ENCODE measurements at regions not wholly inside any gene's neighbourhood (a gene's known extent, or its start where the extent isn't known, plus 50 kb on each side); places are given as distances from the start of the nearest gene placed in this dataset.

- Histone ChIP-seq H3K4me3 (no peak overlapping the region), H3K4me1 (no peaks in the 10 kb centered on the region), H3K27ac (no peak overlapping the region), H3K9me3 (no peaks in the 10 kb centered on the region), H3K36me3 (replicated peaks in 1 of 2; ENCODE audit: insufficient read depth in 1 of 2, low read depth in 2 of 2) (no peaks in the 10 kb centered on the region), H3K27me3 (no peaks in the 10 kb centered on the region)
- intact Hi-C loops (cut with DNase I), result no loop called here
- 39 to 53% methylated on average over 2 of the region's 2 CpGs for WGBS, 2 donors
- ATAC-seq (no peak), DNase-seq (no peak)
- TF ChIP-seq CTCF (IDR thresholded peaks at IDR 0.05) (no peak), POLR2A (IDR thresholded peaks at IDR 0.05) (no peak)
These were observed 106.6 kb downstream of the MAF start for GRCh38 chr16:79493911-79494310.

GRCh38 chr16:79492036-79492435, 108.5 kb downstream of the MAF start:
- intact Hi-C loops (cut with DNase I), result no loop called here
- ATAC-seq, result no peak
- H3K27ac ChIP-seq, result no peak overlapping the region
- no peak for DNase-seq
- TF ChIP-seq CTCF (IDR thresholded peaks at IDR 0.05) (no peak), POLR2A (IDR thresholded peaks at IDR 0.05) (no peak)
- no peaks in the 10 kb centered on the region for H3K9me3 ChIP-seq
- 75 to 84% methylated on average over 10 of the region's 10 CpGs for WGBS, 2 donors
- no peak overlapping the region for H3K4me3 ChIP-seq
- no peaks in the 10 kb centered on the region for H3K4me1 ChIP-seq
- H3K36me3 ChIP-seq (replicated peaks in 1 of 2; ENCODE audit: insufficient read depth in 1 of 2, low read depth in 2 of 2), result no peaks in the 10 kb centered on the region
- H3K27me3 ChIP-seq, result no peaks in the 10 kb centered on the region

GRCh38 chr16:79485020-79485419, 115.5 kb downstream of the MAF start:
- no peak overlapping the region for H3K4me3 ChIP-seq
- DNase-seq (no peak), ATAC-seq (no peak)
- no peak for TF ChIP-seq POLR2A (IDR thresholded peaks at IDR 0.05)
- TF ChIP-seq CTCF (IDR thresholded peaks at IDR 0.05), result no peak
- H3K36me3 ChIP-seq (replicated peaks in 1 of 2; ENCODE audit: insufficient read depth in 1 of 2, low read depth in 2 of 2), result no peaks in the 10 kb centered on the region
- 66 to 68% methylated on average over 3 of the region's 3 CpGs for WGBS, 2 donors
- no peaks in the 10 kb centered on the region for H3K27me3 ChIP-seq
- no peak overlapping the region for H3K27ac ChIP-seq
- intact Hi-C loops (cut with DNase I), result no loop called here
- H3K9me3 ChIP-seq, result no peaks in the 10 kb centered on the region
- no peaks in the 10 kb centered on the region for H3K4me1 ChIP-seq

- Histone ChIP-seq H3K36me3 (replicated peaks in 1 of 2; ENCODE audit: insufficient read depth in 1 of 2, low read depth in 2 of 2) (no peaks in the 10 kb centered on the region), H3K4me1 (no peaks in the 10 kb centered on the region), H3K27me3 (no peaks in the 10 kb centered on the region), H3K27ac (no peak overlapping the region), H3K4me3 (no peak overlapping the region), H3K9me3 (no peaks in the 10 kb centered on the region)
- DNase-seq, result no peak
- TF ChIP-seq CTCF (IDR thresholded peaks at IDR 0.05) (no peak), POLR2A (IDR thresholded peaks at IDR 0.05) (no peak)
- ATAC-seq, result no peak
- intact Hi-C loops (cut with DNase I), result no loop called here
- WGBS, 2 donors, result 80 to 88% methylated on average over 2 to 7 of the region's 7 CpGs
These were observed 116.3 kb downstream of the MAF start for GRCh38 chr16:79484237-79484636.

- no peaks in the 10 kb centered on the region for H3K36me3 ChIP-seq (replicated peaks in 1 of 2; ENCODE audit: insufficient read depth in 1 of 2, low read depth in 2 of 2)
- WGBS, 2 donors, result 61 to 62% methylated on average over 3 of the region's 3 CpGs
- intact Hi-C loops (cut with DNase I), result no loop called here
- no peaks in the 10 kb centered on the region for H3K9me3 ChIP-seq
- no peak overlapping the region for H3K4me3 ChIP-seq
- no peaks in the 10 kb centered on the region for H3K27me3 ChIP-seq
- ATAC-seq (no peak), DNase-seq (no peak)
- H3K4me1 ChIP-seq, result no peaks in the 10 kb centered on the region
- no peak overlapping the region for H3K27ac ChIP-seq
- TF ChIP-seq CTCF (IDR thresholded peaks at IDR 0.05) (no peak), POLR2A (IDR thresholded peaks at IDR 0.05) (no peak)
These were observed 117.2 kb downstream of the MAF start for GRCh38 chr16:79483336-79483735.

Measured in body of pancreas (tissue), 4 donors.